ENCODE measurements at regions not wholly inside any gene's neighbourhood (a gene's known extent, or its start where the extent isn't known, plus 50 kb on each side); places are given as distances from the start of the nearest gene placed in this dataset.
"Not testable (repeated sequence)": the region's sequence is repeated elsewhere in the genome, so short reads cannot be mapped to it uniquely, and the experiment has no call there.

- no peak for DNase-seq
Measured at GRCh38 chr16:85203462-85203813, 91.2 kb upstream of the CIBAR2 start.

- DNase-seq = no peak
Measured at GRCh38 chr16:85204242-85205010, 92.2 kb upstream of the CIBAR2 start.

GRCh38 chr16:85205257-85205656 is 93.0 kb upstream of the CIBAR2 start:
- DNase-seq = not testable (repeated sequence)

- no peak for DNase-seq
Measured at GRCh38 chr16:85205747-85206471, 93.6 kb upstream of the CIBAR2 start.

- DNase-seq = no peak
Measured at GRCh38 chr16:85206472-85207356, 94.4 kb upstream of the CIBAR2 start.

- no peak for DNase-seq
Measured at GRCh38 chr16:85207357-85207921, 95.2 kb upstream of the CIBAR2 start.

GRCh38 chr16:85208181-85208580 is 95.9 kb upstream of the CIBAR2 start:
- no peak for DNase-seq

GRCh38 chr16:85208643-85209520 is 96.6 kb upstream of the CIBAR2 start:
- no peak for DNase-seq

GRCh38 chr16:85209526-85210121 is 97.4 kb upstream of the CIBAR2 start:
- no peak for DNase-seq

GRCh38 chr16:85210423-85211169 is 98.3 kb upstream of the CIBAR2 start:
- DNase-seq = no peak

GRCh38 chr16:85211271-85211801 is 99.1 kb upstream of the CIBAR2 start:
- DNase-seq = no peak

- no peak for DNase-seq
Measured at GRCh38 chr16:85213926-85214675, 101.8 kb upstream of the CIBAR2 start.

GRCh38 chr16:85215478-85216118 is 103.3 kb upstream of the CIBAR2 start:
- DNase-seq = no peak

- DNase-seq = no peak
Measured at GRCh38 chr16:85216522-85217375, 104.5 kb upstream of the CIBAR2 start.

GRCh38 chr16:85220125-85220839 is 108.0 kb upstream of the CIBAR2 start:
- DNase-seq = no peak

- no peak for DNase-seq
Measured at GRCh38 chr16:85220964-85221731, 108.9 kb upstream of the CIBAR2 start.

- no peak for DNase-seq
Measured at GRCh38 chr16:85221771-85222154, 109.5 kb upstream of the CIBAR2 start.
